Left lobe of liver (tissue), 2 donors: ENCODE measurements at regions not wholly inside any gene's neighbourhood (a gene's known extent, or its start where the extent isn't known, plus 50 kb on each side); places are given as distances from the start of the nearest gene placed in this dataset.

ENCODE experiments used
- ATAC-seq: fragments of 200-7000 bp; cut with Tn5 transposase; one replicate; pipeline ENCODE4 v1.9.1; 2020; ENCODE audit warnings: mild to moderate bottlenecking, moderate library complexity
- DNase-seq: peaks from one replicate; pipeline ENCODE4 v3.0.0-alpha.2; 2020; ENCODE audit warnings: low spot score
- donor health status: DM: no; HTN: no; CAD: no; lungs with moderate emphysema.
- donor health status: DM: no; HTN: yes; CAD: no.

GRCh38 chr9:1320607-1321195, 270.5 kb downstream of the DMRT2 start:
- ATAC-seq (no peak), DNase-seq (no peak)

- ATAC-seq (no peak), DNase-seq (no peak)
Measured at GRCh38 chr9:1327467-1327866, 277.3 kb downstream of the DMRT2 start.

- ATAC-seq, result no peak
- DNase-seq, result no peak
Measured at GRCh38 chr9:1328341-1328740, 278.2 kb downstream of the DMRT2 start.

GRCh38 chr9:1331546-1332038, 281.4 kb downstream of the DMRT2 start:
- DNase-seq (no peak), ATAC-seq (no peak)

- no peak for ATAC-seq
Measured at GRCh38 chr9:1332156-1332555, 282.0 kb downstream of the DMRT2 start.

GRCh38 chr9:1335174-1335573, 285.0 kb downstream of the DMRT2 start:
- no peak for ATAC-seq
- no peak for DNase-seq

More at GRCh38 chr9:1332156-1332555, 282.0 kb downstream of the DMRT2 start:
- DNase-seq, result no peak

- DNase-seq (no peak), ATAC-seq (peak; percentile 80)
Measured at GRCh38 chr9:1337169-1337568, 287.0 kb downstream of the DMRT2 start.

GRCh38 chr9:1340390-1340789, 290.2 kb downstream of the DMRT2 start:
- ATAC-seq (no peak), DNase-seq (no peak)

- ATAC-seq, result no peak
- no peak for DNase-seq
Measured at GRCh38 chr9:1353291-1353690, 303.1 kb downstream of the DMRT2 start.

- no peak for ATAC-seq
Measured at GRCh38 chr9:1354086-1354485, 303.9 kb downstream of the DMRT2 start.

GRCh38 chr9:1354606-1355005, 304.4 kb downstream of the DMRT2 start:
- no peak for DNase-seq
- no peak for ATAC-seq

More at GRCh38 chr9:1354086-1354485, 303.9 kb downstream of the DMRT2 start:
- no peak for DNase-seq

- DNase-seq (no peak), ATAC-seq (no peak)
Measured at GRCh38 chr9:1355656-1356055, 305.5 kb downstream of the DMRT2 start.

- DNase-seq (no peak), ATAC-seq (no peak)
Measured at GRCh38 chr9:1362845-1363244, 312.7 kb downstream of the DMRT2 start.

GRCh38 chr9:1366276-1366675, 316.1 kb downstream of the DMRT2 start:
- ATAC-seq (no peak), DNase-seq (no peak)

GRCh38 chr9:1369297-1369696, 319.1 kb downstream of the DMRT2 start:
- no peak for DNase-seq
- no peak for ATAC-seq

GRCh38 chr9:1373445-1373844, 323.3 kb downstream of the DMRT2 start:
- ATAC-seq, result no peak
- no peak for DNase-seq

- no peak for ATAC-seq
- DNase-seq, result no peak
Measured at GRCh38 chr9:1383899-1384455, 333.8 kb downstream of the DMRT2 start.

- DNase-seq (no peak), ATAC-seq (no peak)
Measured at GRCh38 chr9:1384816-1385215, 334.7 kb downstream of the DMRT2 start.

- DNase-seq, result no peak
- no peak for ATAC-seq
Measured at GRCh38 chr9:1386420-1386819, 336.3 kb downstream of the DMRT2 start.

- no peak for ATAC-seq
- no peak for DNase-seq
Measured at GRCh38 chr9:1388216-1388615, 338.1 kb downstream of the DMRT2 start.

- DNase-seq, result no peak
- ATAC-seq, result no peak
Measured at GRCh38 chr9:1400983-1401382, 350.8 kb downstream of the DMRT2 start.

- ATAC-seq (no peak), DNase-seq (no peak)
Measured at GRCh38 chr9:1404940-1405339, 354.8 kb downstream of the DMRT2 start.

- ATAC-seq (no peak), DNase-seq (no peak)
Measured at GRCh38 chr9:1411826-1412225, 361.7 kb downstream of the DMRT2 start.
